ENCODE measurements at regions not wholly inside any gene's neighbourhood (a gene's known extent, or its start where the extent isn't known, plus 50 kb on each side); places are given as distances from the start of the nearest gene placed in this dataset.

DNA sequence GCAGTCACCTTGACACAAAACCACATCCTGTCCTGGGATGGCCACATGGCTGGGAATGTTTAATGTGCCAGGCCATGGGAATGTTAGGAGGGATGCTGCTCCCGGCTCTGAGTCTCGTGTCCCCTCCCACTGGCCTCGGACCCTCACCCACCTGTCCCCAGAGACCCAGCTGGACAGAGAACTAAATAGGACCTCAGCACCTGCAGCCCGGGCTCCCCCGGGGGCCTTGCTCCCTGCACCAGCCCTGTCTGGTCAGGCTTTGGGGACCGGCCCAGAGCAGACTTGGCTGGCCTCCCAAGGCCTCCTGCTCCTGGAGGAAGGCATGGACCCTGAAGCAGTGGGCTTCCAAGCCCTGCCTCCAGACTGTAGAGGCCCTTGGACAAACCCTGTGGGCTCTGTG is 100.0 kb upstream of the IQSEC1 start:
- no peak for DNase-seq (ENCODE audit: low spot score)

GRCh38 chr3:13172644-13173013 is 99.4 kb upstream of the IQSEC1 start:
- no peak for DNase-seq (ENCODE audit: low spot score)

GRCh38 chr3:13171704-13172643 is 98.7 kb upstream of the IQSEC1 start:
- no peak for DNase-seq (ENCODE audit: low spot score)

DNA sequence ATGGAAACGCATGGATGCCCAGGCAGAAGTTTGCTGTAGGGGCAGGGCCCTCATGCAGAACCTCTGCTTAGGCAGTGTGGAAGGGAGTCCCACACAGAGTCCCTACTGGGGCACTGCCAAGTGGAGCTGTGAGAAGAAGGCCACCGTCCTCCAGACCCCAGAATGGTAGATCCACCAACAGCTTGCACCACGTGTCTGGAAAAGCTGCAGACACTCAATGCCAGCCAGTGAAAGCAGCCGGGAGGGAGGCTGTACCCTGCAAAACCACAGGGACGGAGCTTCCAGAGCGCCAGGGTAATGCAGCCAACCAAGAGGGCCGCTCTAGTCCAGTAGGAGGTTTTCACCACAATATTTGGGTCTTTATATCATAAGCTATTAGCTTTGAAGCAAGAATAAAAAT is 97.1 kb upstream of the IQSEC1 start:
- DNase-seq (ENCODE audit: low spot score) = no peak

- DNase-seq (ENCODE audit: low spot score) = no peak
Observed at GRCh38 chr3:13168391-13168790, 95.2 kb upstream of the IQSEC1 start.

GRCh38 chr3:13167829-13168228 is 94.6 kb upstream of the IQSEC1 start:
- no peak for DNase-seq (ENCODE audit: low spot score)

DNA sequence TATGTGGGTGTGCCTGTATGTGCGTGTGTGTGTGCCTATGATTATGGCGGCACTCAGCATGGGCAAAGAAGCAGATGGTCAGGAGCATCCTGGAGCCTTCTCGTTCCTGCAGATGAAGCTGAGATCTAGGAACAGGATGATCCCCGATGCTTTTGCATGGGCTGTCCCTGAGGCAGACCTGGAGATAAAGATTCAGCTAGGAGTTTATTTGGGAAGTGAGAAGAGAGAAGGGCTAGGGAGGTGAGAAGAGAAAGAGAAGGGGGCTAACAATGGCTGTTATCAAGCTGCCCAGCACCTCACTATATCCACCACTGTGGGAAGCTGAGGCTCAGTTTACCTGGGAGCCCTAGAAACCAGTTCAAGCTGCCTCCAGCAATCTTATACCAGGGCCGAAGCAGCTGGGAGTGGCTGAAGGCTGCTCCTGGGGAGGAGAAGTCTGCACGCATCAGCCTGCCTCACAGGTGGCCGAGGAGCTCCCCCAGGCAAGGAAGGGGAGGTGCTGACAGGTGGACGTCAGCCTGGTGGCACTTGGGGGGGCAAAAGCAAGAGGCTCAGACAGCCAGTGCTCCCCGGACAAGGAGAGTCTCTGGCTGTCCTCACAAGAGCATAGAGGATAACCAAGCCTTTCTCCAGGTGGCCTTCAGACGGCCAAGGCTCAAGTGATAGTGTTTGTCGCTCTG is 94.0 kb upstream of the IQSEC1 start:
- DNase-seq (ENCODE audit: low spot score) = no peak

- DNase-seq (ENCODE audit: low spot score) = no peak
Observed at GRCh38 chr3:13166243-13167063, 93.2 kb upstream of the IQSEC1 start.

DNA sequence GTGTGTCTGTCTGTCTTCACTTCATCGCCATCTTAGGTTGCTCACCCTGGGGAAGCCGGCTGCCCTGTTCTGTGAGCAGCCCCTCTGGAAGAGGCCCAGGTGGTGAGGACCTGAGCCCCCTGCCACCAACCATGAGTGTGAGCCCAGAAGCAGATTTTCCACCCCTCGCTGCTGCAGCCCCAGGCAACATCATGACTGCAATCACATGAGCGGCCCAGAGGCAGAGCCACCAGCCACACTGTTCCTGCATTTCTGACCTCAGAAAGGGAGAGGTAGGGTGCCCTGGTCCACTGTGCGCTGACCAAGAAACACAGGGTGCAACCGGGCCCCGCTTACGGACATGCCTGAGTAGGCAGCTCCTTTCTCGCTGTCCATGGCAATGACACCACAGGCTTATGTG is 92.3 kb upstream of the IQSEC1 start:
- DNase-seq (ENCODE audit: low spot score) = no peak

DNA sequence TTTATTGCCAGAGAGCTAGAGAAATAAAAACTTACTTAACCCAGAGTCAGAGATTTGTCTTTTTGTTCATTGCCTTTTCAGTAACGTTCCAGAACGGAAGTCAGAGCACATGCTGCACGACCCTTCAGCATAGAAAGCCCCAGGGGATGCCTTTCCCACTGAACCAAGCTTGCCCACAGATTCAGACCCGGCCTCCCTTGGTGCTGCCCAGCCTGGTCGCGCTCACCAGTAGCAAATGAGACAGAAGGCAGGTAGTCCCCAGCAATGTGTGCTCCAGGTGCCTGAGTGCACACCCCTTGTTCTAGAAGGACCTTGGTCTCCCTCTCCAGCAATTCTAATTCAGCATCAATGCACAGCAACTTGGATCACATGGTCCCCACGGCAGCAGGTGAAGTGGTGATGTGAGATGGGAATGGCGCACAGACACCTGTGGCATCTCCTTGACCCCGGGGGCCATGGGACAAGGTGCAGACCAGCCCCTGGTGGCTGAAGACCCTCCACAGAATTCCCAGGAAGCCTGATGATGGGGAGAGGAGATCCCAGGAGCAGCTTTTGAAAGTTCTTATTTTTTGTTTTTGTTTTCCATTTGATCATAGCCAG is 91.8 kb upstream of the IQSEC1 start:
- DNase-seq (ENCODE audit: low spot score) = no peak

- DNase-seq (ENCODE audit: low spot score) = no peak
Observed at GRCh38 chr3:13163848-13164382, 90.7 kb upstream of the IQSEC1 start.

DNA sequence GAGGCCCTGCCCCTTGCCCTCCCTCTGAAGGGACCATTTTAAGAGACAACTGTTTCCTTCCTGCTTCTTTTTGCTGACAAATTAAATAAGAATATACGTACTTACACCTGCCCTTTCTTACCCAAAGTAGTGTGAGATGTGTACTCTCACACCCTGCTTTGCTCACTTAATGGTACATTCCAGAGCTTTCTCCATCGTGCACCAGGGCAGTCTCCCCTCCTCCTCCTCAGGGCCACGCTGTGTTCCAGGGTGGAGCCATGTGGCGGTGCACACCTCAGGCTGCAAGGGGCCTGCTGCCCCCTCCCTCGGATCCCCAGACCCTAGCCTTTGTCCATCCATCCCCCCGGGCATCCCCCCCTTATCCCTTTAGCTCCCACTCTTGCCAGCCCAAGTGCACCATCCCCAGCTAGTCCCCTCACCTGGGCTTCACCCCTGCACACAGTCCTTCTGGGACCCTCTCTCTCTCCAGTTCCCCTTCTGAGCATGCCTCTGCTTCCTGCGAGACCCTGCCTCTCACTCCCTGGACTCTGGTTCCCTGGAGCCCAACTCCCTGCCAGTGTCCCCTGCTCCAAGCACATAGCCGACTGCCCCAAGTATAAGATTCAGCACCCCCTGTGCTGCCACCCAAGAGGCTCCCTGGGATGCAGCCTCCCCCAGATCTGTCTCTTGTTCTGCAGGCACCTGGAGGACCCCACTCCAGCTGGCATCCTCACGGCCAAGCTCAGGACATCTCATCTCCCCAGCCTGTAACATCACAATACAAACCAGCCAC is 89.5 kb upstream of the IQSEC1 start:
- no peak for DNase-seq (ENCODE audit: low spot score)

DNA sequence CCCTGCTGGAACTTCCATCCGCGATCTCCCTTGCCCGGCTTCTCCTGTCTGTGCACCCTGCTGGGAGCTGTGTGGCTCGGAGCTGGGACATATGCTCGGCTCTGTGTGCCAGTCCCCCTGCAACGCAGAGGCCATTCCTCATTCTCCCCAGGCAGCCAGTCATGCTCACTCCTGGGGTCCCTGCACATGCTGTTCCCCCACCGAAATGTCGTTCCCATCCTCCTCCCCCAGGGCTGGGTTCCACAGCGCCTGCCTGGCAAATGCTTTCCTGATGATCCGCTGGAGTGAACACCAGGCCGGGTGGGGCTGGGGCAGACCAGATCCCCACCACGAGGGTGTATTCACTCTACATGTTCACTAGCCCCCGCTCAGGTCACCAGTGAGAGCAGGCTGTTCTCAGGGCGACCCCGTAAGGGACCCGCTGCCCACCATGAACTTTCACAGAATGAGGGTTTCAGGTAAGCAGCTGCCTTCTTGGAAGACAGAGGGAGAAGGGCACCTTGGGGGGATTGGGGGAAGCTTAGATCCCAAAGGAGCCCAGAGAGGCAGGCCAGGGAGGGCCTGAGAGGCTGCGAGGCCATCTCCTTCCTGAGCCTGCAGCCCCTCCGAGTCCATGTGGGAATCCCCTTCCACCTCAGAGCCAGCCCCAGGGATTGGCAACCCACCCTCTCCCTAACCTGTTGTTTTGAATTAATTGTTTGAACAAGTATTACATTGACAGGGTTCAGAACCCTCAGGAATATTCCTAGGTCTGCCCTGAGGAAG is 88.7 kb upstream of the IQSEC1 start:
- no peak for DNase-seq (ENCODE audit: low spot score)

DNA sequence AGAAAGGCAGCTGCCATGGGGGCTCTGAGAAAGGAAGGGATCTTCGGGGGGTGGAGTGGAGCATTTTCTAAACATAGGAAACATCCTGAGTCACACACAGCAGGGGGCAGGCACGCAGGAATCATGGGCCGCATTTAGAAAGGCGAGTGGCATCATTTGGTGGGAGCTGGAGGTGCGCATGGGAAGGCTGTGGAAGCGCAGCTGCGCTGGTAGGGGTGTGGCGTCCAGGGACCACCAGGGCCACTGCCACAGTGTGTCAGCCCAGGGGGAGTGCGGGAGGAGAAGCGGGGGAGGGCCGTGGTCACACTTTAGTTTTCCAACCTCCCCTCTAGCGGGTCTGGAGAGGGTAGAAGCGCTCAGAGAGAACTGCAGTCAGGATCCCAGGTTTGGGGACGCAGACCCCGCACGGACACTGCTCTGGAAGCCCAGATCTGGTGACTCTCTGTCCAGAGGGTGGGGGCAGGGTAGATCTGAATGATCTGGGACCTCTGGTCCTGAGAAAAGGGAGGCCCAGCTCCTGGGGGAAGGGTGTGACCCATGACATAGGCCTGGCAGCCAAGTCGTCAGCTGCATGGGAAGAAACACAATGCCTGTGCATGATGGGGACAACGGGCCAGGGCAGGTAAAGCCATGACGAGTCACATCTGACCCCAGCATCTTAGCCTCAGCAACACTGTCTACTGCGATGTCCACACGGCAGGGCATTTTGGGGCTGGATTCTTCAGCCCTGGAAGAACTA is 88.0 kb upstream of the IQSEC1 start:
- no peak for DNase-seq (ENCODE audit: low spot score)

DNA sequence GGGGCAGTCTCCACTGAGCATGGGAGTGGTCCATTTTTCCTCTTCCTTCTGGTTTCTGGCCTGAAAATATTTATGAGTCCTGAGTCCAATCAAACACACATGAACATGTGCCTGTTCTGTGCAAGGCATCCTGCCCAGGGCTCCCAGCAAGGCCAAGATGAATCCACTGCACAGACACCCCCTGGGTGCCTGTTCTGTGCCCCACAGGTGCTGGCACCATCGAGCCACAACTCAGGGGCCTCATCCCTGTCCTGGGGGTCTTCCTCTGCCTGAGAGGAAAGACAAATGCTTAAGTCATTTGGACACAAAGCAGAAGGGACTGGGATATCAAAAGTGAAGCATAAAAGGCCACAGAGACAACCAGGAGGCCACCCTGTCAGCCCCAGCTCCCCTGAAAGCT is 87.4 kb upstream of the IQSEC1 start:
- DNase-seq (ENCODE audit: low spot score) = no peak

DNA sequence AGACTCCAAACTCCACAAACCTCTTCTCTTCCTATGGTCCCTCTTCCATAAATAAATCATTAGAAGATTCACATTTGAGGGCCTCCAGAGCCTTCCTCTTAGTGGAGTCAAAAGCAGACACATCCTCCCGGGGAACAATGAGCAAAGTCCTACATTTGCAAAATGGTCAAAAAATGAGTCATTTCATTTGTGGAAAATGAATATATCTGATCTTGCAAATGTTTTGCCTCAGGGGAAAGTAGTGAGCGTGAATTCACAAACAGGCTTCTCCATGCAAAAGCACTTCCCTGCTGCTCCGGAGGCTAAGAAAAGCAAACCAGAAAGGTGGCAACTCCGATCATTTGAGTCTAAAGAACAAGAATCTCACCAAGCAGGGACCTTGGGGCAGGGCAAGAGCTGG is 86.7 kb upstream of the IQSEC1 start:
- DNase-seq (ENCODE audit: low spot score) = no peak

DNA sequence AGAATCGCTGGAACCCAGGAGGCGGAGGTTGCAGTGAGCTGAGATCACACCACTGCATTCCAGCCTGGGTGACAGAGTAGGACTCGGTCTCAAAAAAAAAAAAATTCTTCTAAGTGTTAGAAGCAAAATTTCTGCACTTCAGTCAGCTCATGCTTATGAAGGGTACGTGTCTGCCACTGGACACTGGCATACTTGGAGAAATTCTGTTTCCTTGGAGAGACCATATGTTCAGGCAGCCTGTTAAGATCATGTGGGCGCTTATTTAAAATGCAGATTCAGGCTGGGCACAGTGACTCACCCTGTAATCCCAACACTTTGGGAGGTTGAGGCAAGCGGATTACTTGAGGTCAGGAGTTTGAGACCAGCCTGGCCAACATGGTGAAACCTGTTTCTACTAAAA is 85.6 kb upstream of the IQSEC1 start:
- no peak for DNase-seq (ENCODE audit: low spot score)

- DNase-seq (ENCODE audit: low spot score) = no peak
Observed at GRCh38 chr3:13158408-13158807, 85.2 kb upstream of the IQSEC1 start.

DNA sequence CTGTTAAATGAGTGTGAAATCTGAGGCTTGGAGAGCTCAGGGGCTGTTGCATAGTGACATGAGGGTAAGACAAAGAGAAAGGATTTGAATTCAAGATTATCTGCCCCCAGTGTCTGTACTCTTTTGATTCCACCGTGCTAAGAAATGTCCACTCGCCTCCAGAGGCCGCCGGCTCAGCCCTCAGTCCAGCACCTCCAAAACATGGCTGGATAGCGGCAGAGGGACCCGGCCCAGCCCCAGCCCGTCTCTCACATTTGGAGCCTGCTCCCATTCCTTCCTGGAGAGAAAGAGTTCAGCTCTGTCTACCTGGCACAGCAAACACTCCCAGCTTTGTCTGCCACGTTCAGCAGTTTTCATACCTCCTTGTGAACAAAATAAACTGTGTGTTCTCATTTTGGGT is 84.8 kb upstream of the IQSEC1 start:
- no peak for DNase-seq (ENCODE audit: low spot score)

Data from mucosa of gallbladder (tissue), 1 donor.